ENCODE measurements at regions not wholly inside any gene's neighbourhood (a gene's known extent, or its start where the extent isn't known, plus 50 kb on each side); places are given as distances from the start of the nearest gene placed in this dataset.

DNA sequence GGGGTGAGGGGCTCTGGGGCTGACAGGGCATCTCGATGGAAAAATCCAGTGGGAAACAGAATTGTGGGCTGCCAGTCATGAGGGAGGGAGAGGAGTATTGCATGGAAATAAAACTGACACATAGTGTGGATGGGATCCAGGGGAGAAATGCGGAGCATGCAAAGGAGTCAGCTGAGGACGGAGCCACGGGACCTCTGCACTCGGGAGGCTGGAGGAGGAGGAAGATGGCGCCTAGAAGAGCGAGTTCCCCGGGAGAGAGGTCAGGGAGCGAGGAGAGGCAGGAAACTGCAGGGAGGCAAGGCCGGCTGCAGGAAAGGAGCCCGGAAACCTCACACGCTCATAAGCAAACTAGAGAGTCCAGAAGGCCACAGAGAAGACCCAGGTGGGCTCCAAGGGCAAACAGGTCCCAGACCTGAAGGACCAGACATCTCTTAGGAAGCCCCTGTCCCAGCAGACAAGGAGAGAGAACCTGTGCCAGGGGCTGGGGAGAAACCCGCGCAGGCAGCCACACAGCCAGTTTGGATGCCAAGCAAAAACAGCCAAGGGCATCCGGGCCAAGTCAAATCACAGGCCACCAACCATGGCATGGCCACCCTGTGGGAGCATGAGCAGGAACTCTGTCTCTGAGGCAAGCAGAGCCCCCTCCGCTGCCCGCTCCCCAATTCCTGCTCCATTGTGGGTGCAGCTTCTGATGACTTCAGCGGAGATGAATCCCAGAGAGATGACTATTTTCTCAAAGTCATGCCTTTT, 218.8 kb upstream of the ID2 start:
- no peak for DNase-seq

- no peak for DNase-seq
Measured at GRCh38 chr2:8465560-8465959, 216.3 kb upstream of the ID2 start.

DNA sequence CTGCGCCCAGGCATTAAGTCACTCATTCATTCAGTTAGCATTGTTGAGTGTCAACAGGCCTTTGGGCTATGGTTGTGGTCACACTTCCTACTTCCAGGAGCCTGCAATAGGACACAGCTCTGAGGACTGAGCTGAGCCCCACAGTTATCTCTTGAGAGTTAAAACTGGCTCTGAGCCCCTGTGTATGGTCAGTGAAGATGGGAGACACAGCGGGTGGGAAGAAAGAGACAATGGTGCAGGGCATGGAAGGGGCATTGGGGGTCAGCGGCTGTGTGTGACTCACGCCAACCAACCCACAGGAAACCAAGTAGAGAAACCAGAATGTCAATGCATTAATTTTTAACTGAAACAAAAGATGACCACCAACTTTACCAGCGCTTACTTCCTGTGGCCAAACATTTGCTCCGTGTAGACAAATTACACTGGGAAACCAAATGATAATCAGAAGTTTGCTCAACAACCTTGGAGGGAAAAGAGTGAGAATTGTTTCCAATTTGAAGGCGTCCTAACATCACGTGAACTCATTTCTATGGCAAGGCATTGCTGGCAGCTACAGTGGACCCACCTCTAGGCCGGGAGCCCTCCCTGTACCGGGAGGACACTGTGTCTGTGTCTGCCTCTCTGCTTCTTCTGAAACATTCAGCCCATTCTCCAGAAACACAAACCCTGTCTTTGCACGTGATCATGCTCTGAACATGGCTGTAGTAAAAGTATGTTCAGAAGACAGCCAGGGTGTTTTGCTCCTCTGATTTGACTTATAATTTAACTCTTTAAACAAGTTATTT, 212.0 kb upstream of the ID2 start:
- DNase-seq: no peak

- no peak for DNase-seq
Measured at GRCh38 chr2:8472545-8473323, 209.1 kb upstream of the ID2 start.

- no peak for DNase-seq
Measured at GRCh38 chr2:8475349-8476031, 206.4 kb upstream of the ID2 start.

DNA sequence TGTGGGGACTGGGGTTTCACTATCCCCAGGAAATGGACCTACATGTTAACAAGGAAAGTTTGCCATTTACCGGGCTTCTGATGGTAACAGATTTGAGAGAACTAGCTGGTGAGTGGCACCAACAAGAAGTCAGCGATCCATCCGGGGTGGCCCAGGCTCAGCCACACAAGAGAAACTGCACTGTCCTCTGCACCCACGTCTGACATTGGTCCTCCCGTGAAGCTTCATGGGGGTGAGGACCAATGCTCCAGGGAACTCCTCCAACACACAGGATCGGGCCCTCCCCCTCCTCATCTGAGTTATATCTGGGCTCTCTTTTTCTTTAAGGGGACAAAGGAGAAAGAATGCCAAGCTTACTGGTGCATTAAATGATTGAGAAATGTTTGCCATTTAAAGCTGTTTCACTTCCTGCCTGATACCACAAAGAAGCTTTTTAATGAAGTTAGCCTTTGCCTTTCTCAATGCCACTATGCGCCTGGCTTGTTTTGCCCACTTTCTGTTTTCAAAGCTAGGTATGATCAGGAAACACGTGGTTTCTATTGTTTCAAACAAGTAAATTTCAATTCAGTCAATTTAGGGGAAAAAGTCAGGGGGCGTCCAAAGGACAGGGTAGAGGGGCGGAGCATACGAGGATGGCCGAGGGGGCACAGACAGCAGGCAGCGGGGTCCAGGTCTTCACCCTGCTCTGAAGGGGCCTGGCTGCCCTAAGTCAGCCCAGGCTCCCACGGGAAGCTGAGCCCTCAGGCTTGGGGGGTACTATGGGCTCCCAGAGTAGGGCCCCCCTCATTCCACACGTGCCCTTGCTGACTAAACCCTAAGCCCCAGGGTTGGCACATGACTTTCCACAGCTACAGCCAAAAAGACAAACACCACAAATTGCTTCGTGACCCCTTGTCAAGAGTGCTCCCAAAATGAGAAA, 204.0 kb upstream of the ID2 start:
- peak in 1 of 14 donors; percentile 21 for DNase-seq

DNA sequence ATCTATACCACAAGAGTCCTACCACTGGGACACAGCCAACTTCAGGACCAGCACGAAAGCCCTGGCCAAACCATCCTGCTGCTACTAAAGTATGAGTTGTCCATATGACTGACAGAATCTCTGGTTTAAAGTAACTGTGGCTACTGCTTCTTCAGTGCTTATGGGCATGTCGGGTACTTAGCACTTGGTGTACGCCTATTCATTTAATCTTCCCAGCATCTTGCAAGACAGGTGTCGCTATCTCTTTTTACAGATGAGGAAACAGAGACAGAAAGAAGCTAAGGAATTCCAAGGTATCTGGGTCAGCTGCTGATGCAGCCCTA, 203.4 kb upstream of the ID2 start:
- no peak for DNase-seq

DNA sequence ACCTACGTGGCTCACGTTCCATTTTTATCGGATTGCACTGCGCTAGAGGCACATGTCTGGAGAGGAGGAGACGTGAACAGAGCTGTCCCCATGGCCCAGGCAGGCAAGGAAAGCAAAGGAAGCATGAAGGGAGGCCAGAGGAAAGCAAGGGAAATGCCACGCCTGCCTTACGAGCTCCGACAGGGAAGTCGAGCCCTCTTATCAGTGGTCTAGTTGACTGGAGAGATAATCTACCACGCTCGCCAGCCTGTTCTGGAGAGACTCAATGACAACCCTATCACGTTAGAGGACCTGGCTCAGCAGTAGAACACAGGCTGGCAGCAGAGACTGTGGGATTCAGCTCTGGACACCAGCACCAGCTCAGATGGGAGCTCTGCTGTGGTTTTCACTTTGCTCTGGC, 202.6 kb upstream of the ID2 start:
- no peak for DNase-seq

- DNase-seq: peak in 1 of 14 donors; percentile 16
Measured at GRCh38 chr2:8480915-8481314, 200.9 kb upstream of the ID2 start.

DNA sequence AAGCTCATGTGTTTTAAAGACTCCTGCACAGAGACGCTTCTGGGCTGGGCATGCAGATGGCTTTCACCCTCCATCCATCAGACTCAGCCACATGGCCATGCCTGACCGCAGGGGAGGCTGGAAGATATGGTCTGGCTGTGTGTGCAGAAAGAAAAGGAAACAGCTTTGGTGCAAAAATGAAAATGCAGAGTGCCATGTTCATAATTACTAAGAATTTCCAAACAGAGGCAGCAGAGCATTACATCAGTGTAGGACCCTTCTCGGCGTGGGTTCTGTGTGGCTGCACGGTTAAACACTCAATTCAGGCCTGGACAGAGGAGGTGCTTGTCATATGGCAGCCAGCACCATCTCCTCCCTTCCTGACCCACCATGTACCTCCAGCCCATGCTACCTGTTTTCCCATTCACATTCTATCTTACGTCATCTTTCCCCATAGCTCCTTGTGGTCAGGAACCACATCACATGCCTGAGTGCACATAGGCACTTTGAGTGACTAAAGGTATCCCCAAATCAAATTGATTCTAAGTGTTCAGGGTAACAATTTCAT, 200.3 kb upstream of the ID2 start:
- no peak for DNase-seq

GRCh38 chr2:8482432-8482831, 199.4 kb upstream of the ID2 start:
- no peak for DNase-seq

GRCh38 chr2:8484502-8485283, 197.2 kb upstream of the ID2 start:
- DNase-seq: no peak

- DNase-seq: no peak
Measured at GRCh38 chr2:8485736-8486135, 196.1 kb upstream of the ID2 start.

DNA sequence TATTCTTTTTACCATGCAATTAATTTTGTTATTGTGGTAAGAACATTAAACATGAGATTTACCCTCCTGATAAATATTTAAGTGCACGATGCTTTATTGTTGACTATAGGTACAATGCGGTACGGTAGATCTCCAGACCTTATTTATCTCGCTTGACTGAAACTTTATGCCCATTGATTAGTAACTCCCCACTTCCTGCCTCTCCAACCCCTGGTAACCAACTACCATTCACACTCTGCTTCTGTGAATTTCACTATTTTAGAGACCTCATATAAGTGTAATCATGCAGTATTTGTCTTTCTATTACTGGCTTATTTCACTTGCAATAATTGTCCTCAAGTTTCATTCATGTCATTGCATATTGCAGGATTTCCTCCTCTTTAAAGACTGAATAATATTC, 195.7 kb upstream of the ID2 start:
- DNase-seq: no peak

DNA sequence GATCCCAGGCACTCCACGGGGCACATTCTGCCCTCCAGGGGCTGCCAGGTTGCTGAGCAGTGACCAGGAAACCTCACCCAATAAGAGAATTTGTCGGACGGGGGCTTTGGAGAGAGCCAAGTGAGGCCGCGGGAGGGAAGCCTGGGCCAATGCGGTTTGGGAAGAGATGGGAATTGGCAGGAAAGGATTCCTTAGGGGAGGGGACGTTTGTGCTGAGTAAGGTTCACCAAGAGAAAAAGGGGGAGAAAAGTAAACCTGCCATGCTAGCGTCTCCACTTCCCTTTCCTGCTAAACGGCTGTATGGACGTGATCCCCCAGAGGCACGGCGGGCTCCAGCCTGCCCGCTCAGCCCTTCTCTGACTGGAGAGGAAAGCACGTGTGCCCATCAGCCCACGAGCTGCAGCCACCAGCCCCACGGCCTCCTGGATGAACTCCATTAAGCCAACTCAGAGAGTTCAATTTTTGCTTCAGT, 194.4 kb upstream of the ID2 start:
- DNase-seq: peak in 8 of 14 donors; percentile 20 to 74 (median 60)

GRCh38 chr2:8488001-8488738, 193.7 kb upstream of the ID2 start:
- DNase-seq: peak in 11 of 14 donors; percentile 22 to 86 (median 60)

- no peak for DNase-seq
Measured at GRCh38 chr2:8489221-8489620, 192.6 kb upstream of the ID2 start.

DNA sequence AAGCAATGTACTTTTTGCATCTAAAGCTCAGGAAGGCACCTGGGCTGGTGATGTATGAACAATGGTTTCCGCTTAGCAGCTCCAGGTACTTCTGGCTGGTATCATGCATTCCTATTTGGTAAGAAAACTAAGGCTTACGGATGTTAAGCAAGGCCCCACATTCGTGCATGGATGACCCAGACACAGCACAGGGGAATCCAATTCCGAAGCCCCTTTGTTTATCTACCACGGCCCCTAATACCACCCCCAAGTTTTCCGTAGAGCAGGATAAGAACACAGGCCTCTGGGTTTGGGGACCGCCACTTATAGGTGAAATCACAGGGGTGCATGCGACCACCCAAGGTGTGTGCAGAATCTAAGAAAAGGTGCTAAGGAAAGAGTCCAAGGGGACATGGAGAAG, 192.1 kb upstream of the ID2 start:
- DNase-seq: no peak

GRCh38 chr2:8490166-8490721, 191.6 kb upstream of the ID2 start:
- no peak for DNase-seq
